ENCODE measurements at regions not wholly inside any gene's neighbourhood (a gene's known extent, or its start where the extent isn't known, plus 50 kb on each side); places are given as distances from the start of the nearest gene placed in this dataset.
"Not testable (repeated sequence)": the region's sequence is repeated elsewhere in the genome, so short reads cannot be mapped to it uniquely, and the experiment has no call there.

DNA sequence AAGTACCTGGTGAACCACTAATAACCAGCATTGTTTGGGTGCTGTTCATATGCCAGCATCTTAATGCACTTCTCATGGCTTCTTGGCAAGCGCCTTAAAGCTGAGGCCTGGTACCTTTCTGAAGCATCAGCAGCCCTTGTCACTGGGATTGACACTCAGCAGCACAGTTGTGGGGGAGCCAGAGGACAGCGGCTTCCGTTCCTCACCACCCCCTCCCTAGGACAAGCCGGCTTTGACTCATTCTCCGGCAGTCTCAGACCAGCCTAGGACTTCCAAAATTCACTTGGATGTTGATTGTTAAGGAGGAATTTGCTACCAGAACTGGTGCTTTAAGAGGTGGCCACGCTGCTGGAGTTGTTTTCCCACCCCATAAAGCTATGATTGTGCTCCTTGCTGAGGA is 64.7 kb upstream of the MTLN start:
- H3K4me3 ChIP-seq (ENCODE audit: control extremely low read depth in 1 of 5, extremely low read depth in 1 of 5, insufficient read depth in 1 of 5, low read depth in 2 of 5, low read length in 4 of 5); H3K4me2 ChIP-seq (replicated peaks; ENCODE audit: low read depth, low read length, poor library complexity, severe bottlenecking); H3K4me1 ChIP-seq (ENCODE audit: control insufficient read depth in 2 of 2, insufficient read depth in 2 of 2, low read length in 2 of 2); ATAC-seq (ENCODE audit: low read depth); H3K4me1 Mint-ChIP-seq; H4K20me1 ChIP-seq (ENCODE audit: control insufficient read depth, insufficient read depth, low read length, poor library complexity, severe bottlenecking); H3K27me3 ChIP-seq (replicated peaks in 1 of 4; ENCODE audit: control extremely low read depth in 1 of 4, control insufficient read depth in 3 of 4, insufficient read depth in 4 of 4, low read length in 3 of 4); H3K36me3 ChIP-seq (replicated peaks in 1 of 2; ENCODE audit: control extremely low read depth in 1 of 2, control insufficient read depth in 1 of 2, extremely low read depth in 1 of 2, insufficient read depth in 2 of 2, low read length in 1 of 2); H3K27me3 Mint-ChIP-seq; H3K9me3 ChIP-seq (ENCODE audit: control extremely low read depth in 1 of 3, control insufficient read depth in 2 of 3, insufficient read depth in 1 of 3, low read length in 2 of 3); POLR2A ChIA-PET; H2AFZ ChIP-seq (ENCODE audit: insufficient read depth, low read depth, low read length, poor library complexity, severe bottlenecking); H3K27ac Mint-ChIP-seq; CTCF ChIA-PET; intact Hi-C loops (cut with micrococcal nuclease); H3K4me3 Mint-ChIP-seq; H3K9ac ChIP-seq (ENCODE audit: low read length); H3K9me3 Mint-ChIP-seq (ENCODE audit: insufficient read depth); H3K79me2 ChIP-seq (ENCODE audit: control insufficient read depth, insufficient read depth, low read length); DNase-seq; H3K27ac ChIP-seq (ENCODE audit: low read length in 2 of 2): not testable (repeated sequence)
- WGBS (ENCODE audit: insufficient coverage) = no CpG with 5 or more reads among the region's 6 CpGs

DNA sequence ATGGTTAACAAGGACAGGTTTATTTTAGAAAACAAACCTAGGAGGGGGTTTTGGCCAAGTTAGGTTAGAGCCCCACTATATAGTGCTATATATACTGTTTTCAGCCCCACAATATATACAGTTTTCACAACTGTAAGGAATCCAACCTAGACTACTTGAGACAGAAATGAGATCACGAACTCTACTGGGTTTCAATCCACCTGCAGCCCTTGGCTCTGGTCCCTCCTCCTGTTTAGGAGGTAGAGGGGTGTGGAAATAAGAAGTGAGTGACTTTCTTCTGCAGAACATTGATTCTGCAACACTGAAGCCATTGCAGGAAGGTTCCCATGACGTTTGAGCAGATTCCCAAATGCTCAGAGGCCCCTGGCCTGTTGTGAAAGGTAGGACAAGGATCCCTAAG is 63.7 kb upstream of the MTLN start:
- H3K9ac ChIP-seq (ENCODE audit: low read length); CTCF ChIA-PET; H3K27ac ChIP-seq (ENCODE audit: low read length in 2 of 2); H3K9me3 ChIP-seq (ENCODE audit: control extremely low read depth in 1 of 3, control insufficient read depth in 2 of 3, insufficient read depth in 1 of 3, low read length in 2 of 3); H2AFZ ChIP-seq (ENCODE audit: insufficient read depth, low read depth, low read length, poor library complexity, severe bottlenecking); H3K27me3 ChIP-seq (replicated peaks in 1 of 4; ENCODE audit: control extremely low read depth in 1 of 4, control insufficient read depth in 3 of 4, insufficient read depth in 4 of 4, low read length in 3 of 4); H3K27ac Mint-ChIP-seq; H3K4me1 ChIP-seq (ENCODE audit: control insufficient read depth in 2 of 2, insufficient read depth in 2 of 2, low read length in 2 of 2); H4K20me1 ChIP-seq (ENCODE audit: control insufficient read depth, insufficient read depth, low read length, poor library complexity, severe bottlenecking); H3K9me3 Mint-ChIP-seq (ENCODE audit: insufficient read depth); H3K36me3 ChIP-seq (replicated peaks in 1 of 2; ENCODE audit: control extremely low read depth in 1 of 2, control insufficient read depth in 1 of 2, extremely low read depth in 1 of 2, insufficient read depth in 2 of 2, low read length in 1 of 2); intact Hi-C loops (cut with micrococcal nuclease); H3K27me3 Mint-ChIP-seq; H3K4me3 ChIP-seq (ENCODE audit: control extremely low read depth in 1 of 5, extremely low read depth in 1 of 5, insufficient read depth in 1 of 5, low read depth in 2 of 5, low read length in 4 of 5); ATAC-seq (ENCODE audit: low read depth); POLR2A ChIA-PET; DNase-seq; H3K4me2 ChIP-seq (replicated peaks; ENCODE audit: low read depth, low read length, poor library complexity, severe bottlenecking); H3K79me2 ChIP-seq (ENCODE audit: control insufficient read depth, insufficient read depth, low read length); H3K4me3 Mint-ChIP-seq; H3K4me1 Mint-ChIP-seq: not testable (repeated sequence)
- WGBS (ENCODE audit: insufficient coverage) = no CpG with 5 or more reads among the region's 2 CpGs

DNA sequence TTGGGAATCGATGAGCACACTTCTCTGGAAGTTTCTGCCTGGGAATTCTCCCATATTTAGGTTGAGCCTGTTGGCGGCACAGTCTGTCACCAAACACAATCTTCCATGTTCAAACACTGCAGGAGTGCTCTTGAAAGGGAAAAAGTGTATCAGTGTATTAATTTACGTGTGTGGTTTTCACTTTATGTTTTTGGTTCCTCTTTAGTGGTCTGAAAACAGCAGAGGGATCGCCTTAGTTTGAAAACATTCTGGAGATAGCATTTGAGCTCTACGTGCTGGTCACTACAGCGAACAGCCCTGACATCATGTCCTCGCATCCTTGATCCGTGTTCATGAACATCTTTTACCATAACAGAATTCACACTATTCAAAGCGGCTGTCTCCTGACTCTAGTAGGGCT is 57.3 kb upstream of the MTLN start:
- H3K27ac Mint-ChIP-seq = not testable (repeated sequence)

DNA sequence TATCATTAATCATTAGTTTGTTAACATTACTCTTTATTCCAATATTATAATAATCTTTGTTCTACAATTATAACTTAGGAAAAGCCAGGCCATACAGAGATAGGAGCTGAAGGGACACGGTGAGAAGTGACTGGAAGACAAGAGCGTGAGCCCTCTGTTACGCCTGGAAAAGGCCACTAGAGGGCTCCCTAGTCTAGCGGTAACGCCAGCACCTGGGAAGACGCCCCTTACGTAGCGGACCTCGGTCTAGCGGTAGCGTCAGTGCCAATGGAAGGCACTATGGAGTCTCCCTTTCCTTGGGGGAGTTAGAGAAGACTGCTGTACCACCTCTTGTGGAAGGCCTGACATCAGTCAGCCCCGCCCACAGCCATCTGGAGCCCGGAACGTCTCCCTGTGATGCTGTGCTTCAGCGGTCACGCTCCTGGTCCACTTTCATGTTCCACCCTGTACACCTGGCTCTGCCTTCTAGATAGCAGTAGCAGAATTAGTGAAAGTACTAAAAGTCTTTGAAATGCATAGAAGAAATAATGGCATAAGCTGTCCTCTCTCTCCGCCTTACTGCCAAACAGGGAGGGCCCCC is 55.6 kb upstream of the MTLN start:
- H3K4me2 ChIP-seq (replicated peaks; ENCODE audit: low read depth, low read length, poor library complexity, severe bottlenecking); H3K27me3 ChIP-seq (replicated peaks in 1 of 4; ENCODE audit: control extremely low read depth in 1 of 4, control insufficient read depth in 3 of 4, insufficient read depth in 4 of 4, low read length in 3 of 4); H2AFZ ChIP-seq (ENCODE audit: insufficient read depth, low read depth, low read length, poor library complexity, severe bottlenecking); H3K4me1 ChIP-seq (ENCODE audit: control insufficient read depth in 2 of 2, insufficient read depth in 2 of 2, low read length in 2 of 2); H3K9me3 Mint-ChIP-seq (ENCODE audit: insufficient read depth); CTCF ChIA-PET; intact Hi-C loops (cut with micrococcal nuclease); H3K4me3 ChIP-seq (ENCODE audit: control extremely low read depth in 1 of 5, extremely low read depth in 1 of 5, insufficient read depth in 1 of 5, low read depth in 2 of 5, low read length in 4 of 5); H3K36me3 ChIP-seq (replicated peaks in 1 of 2; ENCODE audit: control extremely low read depth in 1 of 2, control insufficient read depth in 1 of 2, extremely low read depth in 1 of 2, insufficient read depth in 2 of 2, low read length in 1 of 2); H3K9ac ChIP-seq (ENCODE audit: low read length); H4K20me1 ChIP-seq (ENCODE audit: control insufficient read depth, insufficient read depth, low read length, poor library complexity, severe bottlenecking); H3K4me1 Mint-ChIP-seq; DNase-seq; H3K27ac Mint-ChIP-seq; POLR2A ChIA-PET; H3K79me2 ChIP-seq (ENCODE audit: control insufficient read depth, insufficient read depth, low read length); H3K27me3 Mint-ChIP-seq; H3K9me3 ChIP-seq (ENCODE audit: control extremely low read depth in 1 of 3, control insufficient read depth in 2 of 3, insufficient read depth in 1 of 3, low read length in 2 of 3); H3K27ac ChIP-seq (ENCODE audit: low read length in 2 of 2); H3K4me3 Mint-ChIP-seq: not testable (repeated sequence)
- no CpG with 5 or more reads among the region's 17 CpGs for WGBS (ENCODE audit: insufficient coverage)
- peak; percentile 72 for ATAC-seq (ENCODE audit: low read depth)

More for the DNA sequence above, 57.3 kb upstream of the MTLN start:
- H3K79me2 ChIP-seq (ENCODE audit: control insufficient read depth, insufficient read depth, low read length); POLR2A ChIA-PET; H3K9me3 ChIP-seq (ENCODE audit: control extremely low read depth in 1 of 3, control insufficient read depth in 2 of 3, insufficient read depth in 1 of 3, low read length in 2 of 3); H3K27ac ChIP-seq (ENCODE audit: low read length in 2 of 2); H3K9ac ChIP-seq (ENCODE audit: low read length); H3K27me3 ChIP-seq (replicated peaks in 1 of 4; ENCODE audit: control extremely low read depth in 1 of 4, control insufficient read depth in 3 of 4, insufficient read depth in 4 of 4, low read length in 3 of 4); H4K20me1 ChIP-seq (ENCODE audit: control insufficient read depth, insufficient read depth, low read length, poor library complexity, severe bottlenecking); H3K27me3 Mint-ChIP-seq; H3K4me3 ChIP-seq (ENCODE audit: control extremely low read depth in 1 of 5, extremely low read depth in 1 of 5, insufficient read depth in 1 of 5, low read depth in 2 of 5, low read length in 4 of 5); intact Hi-C loops (cut with micrococcal nuclease); H3K36me3 ChIP-seq (replicated peaks in 1 of 2; ENCODE audit: control extremely low read depth in 1 of 2, control insufficient read depth in 1 of 2, extremely low read depth in 1 of 2, insufficient read depth in 2 of 2, low read length in 1 of 2); DNase-seq; H2AFZ ChIP-seq (ENCODE audit: insufficient read depth, low read depth, low read length, poor library complexity, severe bottlenecking); ATAC-seq (ENCODE audit: low read depth); CTCF ChIA-PET; H3K4me2 ChIP-seq (replicated peaks; ENCODE audit: low read depth, low read length, poor library complexity, severe bottlenecking); H3K4me1 Mint-ChIP-seq; H3K4me1 ChIP-seq (ENCODE audit: control insufficient read depth in 2 of 2, insufficient read depth in 2 of 2, low read length in 2 of 2); H3K9me3 Mint-ChIP-seq (ENCODE audit: insufficient read depth); H3K4me3 Mint-ChIP-seq: not testable (repeated sequence)
- WGBS (ENCODE audit: insufficient coverage) = no CpG with 5 or more reads among the region's 9 CpGs

All from B cell (primary cell).